Type B pancreatic cell (in vitro differentiated cells): ENCODE measurements at regions not wholly inside any gene's neighbourhood (a gene's known extent, or its start where the extent isn't known, plus 50 kb on each side); places are given as distances from the start of the nearest gene placed in this dataset.

Experiments used
- DNase-seq: peaks from one replicate; pipeline ENCODE4 v3.0.0; 2021; ENCODE audit warnings: mixed read lengths; ENCODE audit not compliant: unreplicated experiment; ENCODE audit errors: extremely low spot score
- H3K27ac Mint-ChIP-seq: 2 replicates; pipeline ENCODE4 v1.8.0; 2021; ENCODE audit warnings: mild to moderate bottlenecking, mixed read lengths
- H3K27me3 Mint-ChIP-seq: 2 replicates; pipeline ENCODE4 v1.8.0; 2021; ENCODE audit warnings: mixed read lengths
- H3K36me3 Mint-ChIP-seq: 2 replicates; pipeline ENCODE4 v1.8.0; 2021; ENCODE audit warnings: mixed read lengths
- H3K4me1 Mint-ChIP-seq: one replicate; pipeline ENCODE4 v1.8.0; 2021; ENCODE audit warnings: mixed read lengths; ENCODE audit not compliant: unreplicated experiment
- H3K4me3 Mint-ChIP-seq: 2 replicates; pipeline ENCODE4 v1.8.0; 2021; ENCODE audit warnings: mild to moderate bottlenecking, mixed read lengths
- H3K9me3 Mint-ChIP-seq: 2 replicates; pipeline ENCODE4 v1.8.0; 2021; ENCODE audit warnings: mixed read lengths
- CTCF ChIP-seq: fragments of 200-600 bp; sonication (generic); conservative IDR thresholded peaks from 2 replicates; pipeline ENCODE4 v1.5.0; 2021; ENCODE audit warnings: antibody characterized with exemption, mild to moderate bottlenecking

GRCh38 chr11:128213461-128213860, 373.9 kb downstream of the ETS1 start:
- Mint-ChIP-seq H3K36me3 (no peaks in the 10 kb centered on the region), H3K27ac (no peak overlapping the region), H3K27me3 (no peaks in the 10 kb centered on the region), H3K4me3 (no peak overlapping the region), H3K9me3 (peaks cover 16% of the 10 kb centered on the region), H3K4me1 (peaks cover 5% of the 10 kb centered on the region)
- no peak for DNase-seq
- no peak for TF ChIP-seq CTCF

- Mint-ChIP-seq H3K27me3 (peaks cover 3% of the 10 kb centered on the region), H3K36me3 (peaks cover 4% of the 10 kb centered on the region), H3K4me1 (peaks cover 9% of the 10 kb centered on the region), H3K9me3 (peaks cover 26% of the 10 kb centered on the region), H3K27ac (peak overlapping the region; percentile 41), H3K4me3 (no peak overlapping the region)
- DNase-seq, result no peak
- no peak for TF ChIP-seq CTCF
Measured at GRCh38 chr11:128212324-128212723, 375.0 kb downstream of the ETS1 start.

GRCh38 chr11:128210148-128210940, 377.0 kb downstream of the ETS1 start:
- DNase-seq, result no peak
- Mint-ChIP-seq H3K36me3 (peaks cover 4% of the 10 kb centered on the region), H3K27ac (peak overlapping the region; percentile 88), H3K27me3 (peaks cover 3% of the 10 kb centered on the region), H3K4me3 (peak overlapping the region; percentile 48), H3K9me3 (peaks cover 27% of the 10 kb centered on the region), H3K4me1 (peaks cover 9% of the 10 kb centered on the region)
- TF ChIP-seq CTCF, result no peak

GRCh38 chr11:128209138-128209435, 378.3 kb downstream of the ETS1 start:
- Mint-ChIP-seq H3K4me3 (no peak overlapping the region), H3K9me3 (peaks cover 27% of the 10 kb centered on the region), H3K27me3 (peaks cover 3% of the 10 kb centered on the region), H3K27ac (no peak overlapping the region), H3K36me3 (peaks cover 4% of the 10 kb centered on the region), H3K4me1 (peaks cover 9% of the 10 kb centered on the region)
- no peak for DNase-seq
- TF ChIP-seq CTCF, result no peak

- Mint-ChIP-seq H3K27me3 (peaks cover 3% of the 10 kb centered on the region), H3K4me1 (peaks cover 9% of the 10 kb centered on the region), H3K9me3 (peaks cover 27% of the 10 kb centered on the region), H3K4me3 (no peak overlapping the region), H3K36me3 (peaks cover 4% of the 10 kb centered on the region), H3K27ac (peak overlapping the region; percentile 54)
- no peak for DNase-seq
- no peak for TF ChIP-seq CTCF
Measured at GRCh38 chr11:128208329-128209137, 378.8 kb downstream of the ETS1 start.
